Left forelimb (tissue), 1 donor: ENCODE measurements at regions not wholly inside any gene's neighbourhood (a gene's known extent, or its start where the extent isn't known, plus 50 kb on each side); places are given as distances from the start of the nearest gene placed in this dataset.

Experiments used
- DNase-seq: peaks from one replicate; pipeline ENCODE4 v3.0.0-alpha.2; 2018; ENCODE audit warnings: low spot score

- DNase-seq: no peak
Measured at GRCh38 chr16:79370736-79371135, 229.8 kb downstream of the MAF start.

- no peak for DNase-seq
Measured at GRCh38 chr16:79369796-79370195, 230.7 kb downstream of the MAF start.

- no peak for DNase-seq
Measured at GRCh38 chr16:79367822-79368221, 232.7 kb downstream of the MAF start.

- DNase-seq: no peak
Measured at GRCh38 chr16:79366635-79367034, 233.9 kb downstream of the MAF start.

GRCh38 chr16:79365702-79366101 lies 234.8 kb downstream of the MAF start:
- no peak for DNase-seq

GRCh38 chr16:79363484-79363883 lies 237.1 kb downstream of the MAF start:
- DNase-seq: no peak

- no peak for DNase-seq
Measured at GRCh38 chr16:79363035-79363434, 237.5 kb downstream of the MAF start.

GRCh38 chr16:79362300-79362970 lies 238.1 kb downstream of the MAF start:
- no peak for DNase-seq

GRCh38 chr16:79361132-79361751 lies 239.3 kb downstream of the MAF start:
- no peak for DNase-seq

- DNase-seq: no peak
Measured at GRCh38 chr16:79360267-79360666, 240.3 kb downstream of the MAF start.

GRCh38 chr16:79359082-79359481 lies 241.5 kb downstream of the MAF start:
- DNase-seq: no peak

- DNase-seq: no peak
Measured at GRCh38 chr16:79358188-79358587, 242.3 kb downstream of the MAF start.

- DNase-seq: no peak
Measured at GRCh38 chr16:79355600-79356358, 244.8 kb downstream of the MAF start.

- DNase-seq: no peak
Measured at GRCh38 chr16:79351927-79352326, 248.6 kb downstream of the MAF start.

- DNase-seq: no peak
Measured at GRCh38 chr16:79349803-79350202, 250.7 kb downstream of the MAF start.

- no peak for DNase-seq
Measured at GRCh38 chr16:79348521-79349306, 251.8 kb downstream of the MAF start.

- no peak for DNase-seq
Measured at GRCh38 chr16:79347277-79347676, 253.3 kb downstream of the MAF start.

- no peak for DNase-seq
Measured at GRCh38 chr16:79339863-79340262, 260.7 kb downstream of the MAF start.

- no peak for DNase-seq
Measured at GRCh38 chr16:79337906-79338305, 262.6 kb downstream of the MAF start.

- DNase-seq: no peak
Measured at GRCh38 chr16:79336437-79337229, 263.9 kb downstream of the MAF start.

GRCh38 chr16:79334127-79334526 lies 266.4 kb downstream of the MAF start:
- no peak for DNase-seq

GRCh38 chr16:79331066-79331465 lies 269.5 kb downstream of the MAF start:
- no peak for DNase-seq
